Panc1 (cell line): ENCODE measurements at regions not wholly inside any gene's neighbourhood (a gene's known extent, or its start where the extent isn't known, plus 50 kb on each side); places are given as distances from the start of the nearest gene placed in this dataset.

Source experiments
- CTCF ChIP-seq: fragments of 450-650 bp; IDR thresholded peaks from 2 replicates; pipeline ENCODE4 v1.5.1; 2017; ENCODE audit warnings: mild to moderate bottlenecking
- POLR2AphosphoS5 ChIP-seq: IDR thresholded peaks from 2 replicates; pipeline ENCODE4 v1.6.1; 2012; ENCODE audit warnings: mild to moderate bottlenecking, low read depth, low read length, moderate library complexity
- SIN3A ChIP-seq: IDR thresholded peaks from 2 replicates; pipeline ENCODE4 v1.6.1; 2012; ENCODE audit warnings: low read depth, mild to moderate bottlenecking, low read length, moderate library complexity, borderline replicate concordance; ENCODE audit not compliant: insufficient read depth
- TF ChIP-seq, protein P1 (sequence below), 2 experiments: IDR thresholded peaks; 2 replicates each; pipeline ENCODE4 v1.6.1; 2011 to 2012; ENCODE audit warnings: low read depth in 2 of 2, control low read depth in 1 of 2, low read length in 1 of 2, mild to moderate bottlenecking in 1 of 2, moderate library complexity in 1 of 2; ENCODE audit not compliant: insufficient read depth in 1 of 2

DNA sequence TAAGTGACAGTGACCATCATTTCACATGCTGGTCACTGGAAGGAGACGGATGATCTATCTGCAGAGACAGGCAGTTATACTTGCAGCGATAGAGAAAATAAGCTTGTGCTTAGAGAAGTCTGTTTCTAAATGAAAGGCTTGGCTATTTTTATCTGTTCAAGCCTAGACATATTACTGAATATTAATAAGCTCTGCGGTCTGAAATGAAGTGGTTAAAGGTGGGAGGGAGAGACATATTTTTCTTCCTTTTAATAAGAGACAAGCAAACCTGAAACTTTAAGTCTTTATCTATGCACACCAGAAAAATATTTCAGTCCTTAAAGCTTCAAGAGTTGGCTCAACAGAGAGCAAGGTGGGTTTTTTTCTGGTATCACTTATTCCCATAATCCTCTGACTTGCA lies 99.0 kb downstream of the CD200R1L start:
- TF ChIP-seq CTCF (no peak), SIN3A (no peak), POLR2AphosphoS5 (no peak)
- TF ChIP-seq, protein P1, sequence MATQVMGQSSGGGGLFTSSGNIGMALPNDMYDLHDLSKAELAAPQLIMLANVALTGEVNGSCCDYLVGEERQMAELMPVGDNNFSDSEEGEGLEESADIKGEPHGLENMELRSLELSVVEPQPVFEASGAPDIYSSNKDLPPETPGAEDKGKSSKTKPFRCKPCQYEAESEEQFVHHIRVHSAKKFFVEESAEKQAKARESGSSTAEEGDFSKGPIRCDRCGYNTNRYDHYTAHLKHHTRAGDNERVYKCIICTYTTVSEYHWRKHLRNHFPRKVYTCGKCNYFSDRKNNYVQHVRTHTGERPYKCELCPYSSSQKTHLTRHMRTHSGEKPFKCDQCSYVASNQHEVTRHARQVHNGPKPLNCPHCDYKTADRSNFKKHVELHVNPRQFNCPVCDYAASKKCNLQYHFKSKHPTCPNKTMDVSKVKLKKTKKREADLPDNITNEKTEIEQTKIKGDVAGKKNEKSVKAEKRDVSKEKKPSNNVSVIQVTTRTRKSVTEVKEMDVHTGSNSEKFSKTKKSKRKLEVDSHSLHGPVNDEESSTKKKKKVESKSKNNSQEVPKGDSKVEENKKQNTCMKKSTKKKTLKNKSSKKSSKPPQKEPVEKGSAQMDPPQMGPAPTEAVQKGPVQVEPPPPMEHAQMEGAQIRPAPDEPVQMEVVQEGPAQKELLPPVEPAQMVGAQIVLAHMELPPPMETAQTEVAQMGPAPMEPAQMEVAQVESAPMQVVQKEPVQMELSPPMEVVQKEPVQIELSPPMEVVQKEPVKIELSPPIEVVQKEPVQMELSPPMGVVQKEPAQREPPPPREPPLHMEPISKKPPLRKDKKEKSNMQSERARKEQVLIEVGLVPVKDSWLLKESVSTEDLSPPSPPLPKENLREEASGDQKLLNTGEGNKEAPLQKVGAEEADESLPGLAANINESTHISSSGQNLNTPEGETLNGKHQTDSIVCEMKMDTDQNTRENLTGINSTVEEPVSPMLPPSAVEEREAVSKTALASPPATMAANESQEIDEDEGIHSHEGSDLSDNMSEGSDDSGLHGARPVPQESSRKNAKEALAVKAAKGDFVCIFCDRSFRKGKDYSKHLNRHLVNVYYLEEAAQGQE (IDR thresholded peaks at IDR 0.05; ENCODE audit: insufficient read depth in 1 of 2, low read depth in 2 of 2, low read length in 1 of 2): no peak
